GM18507 (cell line): ENCODE measurements at regions not wholly inside any gene's neighbourhood (a gene's known extent, or its start where the extent isn't known, plus 50 kb on each side); places are given as distances from the start of the nearest gene placed in this dataset.

Experiments used
- DNase-seq: peaks from one replicate; pipeline ENCODE4 v3.0.0; 2011; ENCODE audit warnings: low read depth; ENCODE audit not compliant: insufficient read length; ENCODE audit errors: extremely low spot score
- FAIRE-seq: peaks from 2 replicates; lab custom pipeline; 2011; peaks lifted over from hg19 to GRCh38; lab: Jason Lieb, UNC

GRCh38 chr12:125684968-125685790 is 619.9 kb downstream of the AACS start:
- DNase-seq (no peak), FAIRE-seq (no peak)

GRCh38 chr12:125685915-125686314 is 620.7 kb downstream of the AACS start:
- no peak for DNase-seq
- no peak for FAIRE-seq

- no peak for DNase-seq
- no peak for FAIRE-seq
Measured at GRCh38 chr12:125687403-125687802, 622.2 kb downstream of the AACS start.

- FAIRE-seq (no peak), DNase-seq (no peak)
Measured at GRCh38 chr12:125687820-125688219, 622.6 kb downstream of the AACS start.

GRCh38 chr12:125688223-125688622 is 623.0 kb downstream of the AACS start:
- FAIRE-seq (no peak), DNase-seq (no peak)

GRCh38 chr12:125688881-125689280 is 623.6 kb downstream of the AACS start:
- FAIRE-seq: no peak
- DNase-seq: no peak

- no peak for DNase-seq
- FAIRE-seq: no peak
Measured at GRCh38 chr12:125689576-125690410, 624.6 kb downstream of the AACS start.

- FAIRE-seq (no peak), DNase-seq (no peak)
Measured at GRCh38 chr12:125690841-125691240, 625.6 kb downstream of the AACS start.

- FAIRE-seq (no peak), DNase-seq (no peak)
Measured at GRCh38 chr12:125696054-125696453, 630.8 kb downstream of the AACS start.

GRCh38 chr12:125704803-125705202 is 639.6 kb downstream of the AACS start:
- FAIRE-seq (no peak), DNase-seq (no peak)

GRCh38 chr12:125720961-125721360 is 655.7 kb downstream of the AACS start:
- FAIRE-seq: no peak
- no peak for DNase-seq

GRCh38 chr12:125734137-125734536 is 668.9 kb downstream of the AACS start:
- DNase-seq (no peak), FAIRE-seq (no peak)

- no peak for DNase-seq
- FAIRE-seq: no peak
Measured at GRCh38 chr12:125738211-125738610, 673.0 kb downstream of the AACS start.

GRCh38 chr12:125742413-125742812 is 677.2 kb downstream of the AACS start:
- FAIRE-seq (no peak), DNase-seq (no peak)

- FAIRE-seq (no peak), DNase-seq (no peak)
Measured at GRCh38 chr12:125744201-125744600, 679.0 kb downstream of the AACS start.

- FAIRE-seq (no peak), DNase-seq (no peak)
Measured at GRCh38 chr12:125755512-125755911, 690.3 kb downstream of the AACS start.

- FAIRE-seq: no peak
- no peak for DNase-seq
Measured at GRCh38 chr12:125766091-125766490, 700.9 kb downstream of the AACS start.

GRCh38 chr12:125772403-125772802 is 707.2 kb downstream of the AACS start:
- no peak for DNase-seq
- FAIRE-seq: no peak

- peak; percentile 4 for DNase-seq
- FAIRE-seq: no peak
Measured at GRCh38 chr12:125773033-125773640, 707.9 kb downstream of the AACS start.

- DNase-seq: no peak
- FAIRE-seq: no peak
Measured at GRCh38 chr12:125775507-125775906, 710.3 kb downstream of the AACS start.
